ENCODE measurements at regions not wholly inside any gene's neighbourhood (a gene's known extent, or its start where the extent isn't known, plus 50 kb on each side); places are given as distances from the start of the nearest gene placed in this dataset.
"Not testable (repeated sequence)": the region's sequence is repeated elsewhere in the genome, so short reads cannot be mapped to it uniquely, and the experiment has no call there.

DNA sequence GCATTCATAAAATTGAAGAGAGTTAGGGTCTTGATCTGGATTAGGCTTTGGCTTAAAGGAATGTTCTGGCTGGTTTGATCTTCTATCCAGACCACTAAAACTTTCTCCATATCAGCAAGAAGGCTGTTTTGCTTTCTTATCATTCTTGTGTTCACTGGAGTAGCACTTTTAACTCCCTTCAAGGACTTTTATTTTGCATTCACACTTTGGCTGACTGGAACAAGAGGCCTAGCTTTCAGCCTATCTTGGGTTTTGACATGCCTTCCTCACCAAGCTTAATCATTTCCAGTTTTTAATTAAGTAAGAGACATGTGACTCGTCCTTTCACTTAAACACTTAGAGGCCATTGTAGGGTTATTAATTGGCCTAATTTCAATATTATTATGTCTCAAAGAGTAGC, 190.3 kb downstream of the RAB11FIP2 start:
- TF ChIP-seq, protein P1, sequence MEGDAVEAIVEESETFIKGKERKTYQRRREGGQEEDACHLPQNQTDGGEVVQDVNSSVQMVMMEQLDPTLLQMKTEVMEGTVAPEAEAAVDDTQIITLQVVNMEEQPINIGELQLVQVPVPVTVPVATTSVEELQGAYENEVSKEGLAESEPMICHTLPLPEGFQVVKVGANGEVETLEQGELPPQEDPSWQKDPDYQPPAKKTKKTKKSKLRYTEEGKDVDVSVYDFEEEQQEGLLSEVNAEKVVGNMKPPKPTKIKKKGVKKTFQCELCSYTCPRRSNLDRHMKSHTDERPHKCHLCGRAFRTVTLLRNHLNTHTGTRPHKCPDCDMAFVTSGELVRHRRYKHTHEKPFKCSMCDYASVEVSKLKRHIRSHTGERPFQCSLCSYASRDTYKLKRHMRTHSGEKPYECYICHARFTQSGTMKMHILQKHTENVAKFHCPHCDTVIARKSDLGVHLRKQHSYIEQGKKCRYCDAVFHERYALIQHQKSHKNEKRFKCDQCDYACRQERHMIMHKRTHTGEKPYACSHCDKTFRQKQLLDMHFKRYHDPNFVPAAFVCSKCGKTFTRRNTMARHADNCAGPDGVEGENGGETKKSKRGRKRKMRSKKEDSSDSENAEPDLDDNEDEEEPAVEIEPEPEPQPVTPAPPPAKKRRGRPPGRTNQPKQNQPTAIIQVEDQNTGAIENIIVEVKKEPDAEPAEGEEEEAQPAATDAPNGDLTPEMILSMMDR (IDR thresholded peaks at IDR 0.05) = not testable (repeated sequence)
- not testable (repeated sequence) for TF ChIP-seq POLR2A (IDR thresholded peaks at IDR 0.05)
